ENCODE measurements at regions not wholly inside any gene's neighbourhood (a gene's known extent, or its start where the extent isn't known, plus 50 kb on each side); places are given as distances from the start of the nearest gene placed in this dataset.

- TF ChIP-seq CTCF (IDR thresholded peaks at IDR 0.05) (no peak), POLR2A (IDR thresholded peaks at IDR 0.05) (no peak)
Observed at GRCh38 chr2:236738030-236738429, 168.4 kb downstream of the ACKR3 start.
